ENCODE measurements at regions not wholly inside any gene's neighbourhood (a gene's known extent, or its start where the extent isn't known, plus 50 kb on each side); places are given as distances from the start of the nearest gene placed in this dataset.
A peak's percentile ranks its signal among the peaks of the same experiment; 100 is the strongest.

DNA sequence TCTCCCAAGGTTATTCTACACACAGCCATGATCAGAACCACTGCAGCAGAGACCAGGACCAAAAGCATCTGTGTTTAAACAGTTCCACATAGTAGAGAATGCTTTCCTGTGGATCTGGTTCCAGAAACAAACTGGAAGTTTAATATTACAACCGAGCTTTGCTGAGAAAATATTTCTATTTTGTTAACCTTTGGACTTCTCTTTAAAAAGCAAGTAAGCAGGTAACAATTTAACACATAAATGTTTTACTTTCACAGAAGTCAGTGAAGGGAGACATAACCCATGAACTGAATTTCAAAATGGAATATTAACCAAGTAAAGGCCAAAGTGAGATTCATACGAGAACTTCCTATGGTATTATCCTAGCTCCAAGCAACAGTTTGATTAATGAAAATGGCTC is 98.6 kb upstream of the PHYHIPL start:
- H3K4me2 ChIP-seq (ENCODE audit: insufficient read depth, low read length): no peak overlapping the region
- H3K9me1 ChIP-seq (replicated peaks; ENCODE audit: control insufficient read depth, extremely low read depth, insufficient read depth, low read length): no peaks in the 10 kb centered on the region
- TF ChIP-seq MYC (IDR thresholded peaks at IDR 0.05; ENCODE audit: low read depth, low read length) (no peak), EZH2 (IDR thresholded peaks at IDR 0.05; ENCODE audit: borderline replicate concordance, low read depth, low read length, severe bottlenecking) (no peak), FOS (IDR thresholded peaks at IDR 0.05; ENCODE audit: borderline replicate concordance, insufficient read depth, low read length) (no peak), GATA2 (IDR thresholded peaks at IDR 0.05; ENCODE audit: insufficient read depth, insufficient read length, low read depth, low read length) (no peak)
- TF ChIP-seq, protein P1, sequence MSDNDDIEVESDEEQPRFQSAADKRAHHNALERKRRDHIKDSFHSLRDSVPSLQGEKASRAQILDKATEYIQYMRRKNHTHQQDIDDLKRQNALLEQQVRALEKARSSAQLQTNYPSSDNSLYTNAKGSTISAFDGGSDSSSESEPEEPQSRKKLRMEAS (IDR thresholded peaks at IDR 0.05; ENCODE audit: insufficient read depth, insufficient read length): no peak
- TF ChIP-seq, protein P2, sequence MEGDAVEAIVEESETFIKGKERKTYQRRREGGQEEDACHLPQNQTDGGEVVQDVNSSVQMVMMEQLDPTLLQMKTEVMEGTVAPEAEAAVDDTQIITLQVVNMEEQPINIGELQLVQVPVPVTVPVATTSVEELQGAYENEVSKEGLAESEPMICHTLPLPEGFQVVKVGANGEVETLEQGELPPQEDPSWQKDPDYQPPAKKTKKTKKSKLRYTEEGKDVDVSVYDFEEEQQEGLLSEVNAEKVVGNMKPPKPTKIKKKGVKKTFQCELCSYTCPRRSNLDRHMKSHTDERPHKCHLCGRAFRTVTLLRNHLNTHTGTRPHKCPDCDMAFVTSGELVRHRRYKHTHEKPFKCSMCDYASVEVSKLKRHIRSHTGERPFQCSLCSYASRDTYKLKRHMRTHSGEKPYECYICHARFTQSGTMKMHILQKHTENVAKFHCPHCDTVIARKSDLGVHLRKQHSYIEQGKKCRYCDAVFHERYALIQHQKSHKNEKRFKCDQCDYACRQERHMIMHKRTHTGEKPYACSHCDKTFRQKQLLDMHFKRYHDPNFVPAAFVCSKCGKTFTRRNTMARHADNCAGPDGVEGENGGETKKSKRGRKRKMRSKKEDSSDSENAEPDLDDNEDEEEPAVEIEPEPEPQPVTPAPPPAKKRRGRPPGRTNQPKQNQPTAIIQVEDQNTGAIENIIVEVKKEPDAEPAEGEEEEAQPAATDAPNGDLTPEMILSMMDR (IDR thresholded peaks at IDR 0.05; ENCODE audit: extremely low read depth in 1 of 2, insufficient read depth in 1 of 2, low read depth in 1 of 2, low read length in 2 of 2): no peak
- no peak for FAIRE-seq
- intact Hi-C loops (cut with micrococcal nuclease): no loop called here
- no peaks in the 10 kb centered on the region for H3K9me3 ChIP-seq (replicated peaks; ENCODE audit: control insufficient read depth, insufficient read depth, low read length)
- BruUV-seq (replicated peaks): no TSS peak
- peaks cover 6% of the 10 kb centered on the region for H3K4me1 ChIP-seq (ENCODE audit: control insufficient read depth, extremely low read depth, insufficient read depth, low read length)
- peaks cover 2 to 3% of the 10 kb centered on the region in 2 experiments for H3K27me3 ChIP-seq (ENCODE audit: control insufficient read depth in 2 of 2, insufficient read depth in 2 of 2, low read length in 2 of 2)
- no peak overlapping the region for H3K27ac ChIP-seq (ENCODE audit: insufficient read depth, low read depth, low read length)
- DNase-seq (ENCODE audit: low read depth, low spot score): no peak
- H3K9ac ChIP-seq (replicated peaks; ENCODE audit: extremely low read depth, insufficient read depth, low read length): no peak overlapping the region
- ChIA-PET CTCF (no interaction called here), POLR2A (no interaction called here)
- dilution Hi-C loops (cut with MboI; ENCODE audit: extremely low pct_ligation_motif_present, low sequenced_read_pairs): no loop called here
- H3K79me2 ChIP-seq (ENCODE audit: control insufficient read depth, insufficient read depth, low read length): no peaks in the 10 kb centered on the region
- H3K4me3 ChIP-seq (replicated peaks in 1 of 3; ENCODE audit: insufficient read depth in 1 of 3, low read depth in 1 of 3, low read length in 3 of 3): no peak overlapping the region
- H4K20me1 ChIP-seq (replicated peaks; ENCODE audit: control insufficient read depth, extremely low read depth, insufficient read depth, low read length): no peaks in the 10 kb centered on the region
- no peak overlapping the region for H2AFZ ChIP-seq (ENCODE audit: low read depth, low read length)
- no peaks in the 10 kb centered on the region for H3K36me3 ChIP-seq (ENCODE audit: control insufficient read depth in 2 of 2, extremely low read depth in 1 of 2, insufficient read depth in 2 of 2, low read length in 2 of 2)

DNA sequence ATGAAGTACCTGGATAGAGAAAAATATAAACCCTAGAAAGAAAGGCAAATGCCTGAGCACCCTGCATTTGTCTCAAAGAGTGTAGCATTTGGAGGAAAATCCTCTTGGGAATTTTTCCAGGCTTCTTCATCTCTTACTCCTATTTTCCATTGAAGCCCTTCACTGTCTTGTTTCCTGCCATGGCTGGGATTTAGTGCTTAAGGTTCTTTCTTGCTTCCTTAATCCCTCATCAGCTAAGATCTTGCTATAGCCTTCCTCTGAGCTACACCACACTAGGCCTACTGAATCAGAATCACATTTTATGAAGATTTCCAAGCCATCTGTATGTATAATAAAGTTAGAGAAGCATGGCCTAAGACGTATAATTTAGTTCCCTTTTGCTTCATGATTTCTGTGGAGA is 97.5 kb upstream of the PHYHIPL start:
- BruUV-seq (replicated peaks): no TSS peak
- no peaks in the 10 kb centered on the region for H3K36me3 ChIP-seq (ENCODE audit: control insufficient read depth in 2 of 2, extremely low read depth in 1 of 2, insufficient read depth in 2 of 2, low read length in 2 of 2)
- DNase-seq (ENCODE audit: low read depth, low spot score): no peak
- FAIRE-seq: no peak
- H3K27ac ChIP-seq (ENCODE audit: insufficient read depth, low read depth, low read length): no peak overlapping the region
- peaks cover 6% of the 10 kb centered on the region for H3K4me1 ChIP-seq (ENCODE audit: control insufficient read depth, extremely low read depth, insufficient read depth, low read length)
- ChIA-PET CTCF (no interaction called here), POLR2A (no interaction called here)
- H3K79me2 ChIP-seq (ENCODE audit: control insufficient read depth, insufficient read depth, low read length): no peaks in the 10 kb centered on the region
- no peaks in the 10 kb centered on the region for H3K9me1 ChIP-seq (replicated peaks; ENCODE audit: control insufficient read depth, extremely low read depth, insufficient read depth, low read length)
- no peak overlapping the region for H3K9ac ChIP-seq (replicated peaks; ENCODE audit: extremely low read depth, insufficient read depth, low read length)
- intact Hi-C loops (cut with micrococcal nuclease): no loop called here
- no peaks in the 10 kb centered on the region for H3K9me3 ChIP-seq (replicated peaks; ENCODE audit: control insufficient read depth, insufficient read depth, low read length)
- no peak overlapping the region for H3K4me3 ChIP-seq (replicated peaks in 1 of 3; ENCODE audit: insufficient read depth in 1 of 3, low read depth in 1 of 3, low read length in 3 of 3)
- TF ChIP-seq MYC (IDR thresholded peaks at IDR 0.05; ENCODE audit: low read depth, low read length): no peak
- H3K27me3 ChIP-seq (ENCODE audit: control insufficient read depth in 2 of 2, insufficient read depth in 2 of 2, low read length in 2 of 2): peaks cover 2 to 3% of the 10 kb centered on the region in 2 experiments
- H4K20me1 ChIP-seq (replicated peaks; ENCODE audit: control insufficient read depth, extremely low read depth, insufficient read depth, low read length): no peaks in the 10 kb centered on the region
- peak overlapping the region; percentile 17 for H3K4me2 ChIP-seq (ENCODE audit: insufficient read depth, low read length)
- H2AFZ ChIP-seq (ENCODE audit: low read depth, low read length): no peak overlapping the region
- dilution Hi-C loops (cut with MboI; ENCODE audit: extremely low pct_ligation_motif_present, low sequenced_read_pairs): no loop called here

All from endothelial cell of umbilical vein (primary cell).